SHP77 treated with DMSO at 0.1 percent for 48 hours (cell line): ENCODE measurements at regions not wholly inside any gene's neighbourhood (a gene's known extent, or its start where the extent isn't known, plus 50 kb on each side); places are given as distances from the start of the nearest gene placed in this dataset.

Experiments used
- DNase-seq: peaks from one replicate; lab custom pipeline; 2025; lab: John Stamatoyannopoulos, UW

GRCh38 chr4:85398276-85398675, 76.7 kb upstream of the ARHGAP24 start:
- DNase-seq: no peak

- no peak for DNase-seq
Measured at GRCh38 chr4:85399270-85399669, 75.7 kb upstream of the ARHGAP24 start.

- no peak for DNase-seq
Measured at GRCh38 chr4:85402371-85402770, 72.6 kb upstream of the ARHGAP24 start.

GRCh38 chr4:85406185-85406584, 68.8 kb upstream of the ARHGAP24 start:
- DNase-seq: no peak

GRCh38 chr4:85407546-85407945, 67.4 kb upstream of the ARHGAP24 start:
- no peak for DNase-seq

- no peak for DNase-seq
Measured at GRCh38 chr4:85408301-85408700, 66.6 kb upstream of the ARHGAP24 start.

GRCh38 chr4:85409251-85409650, 65.7 kb upstream of the ARHGAP24 start:
- DNase-seq: no peak

GRCh38 chr4:85411386-85411785, 63.6 kb upstream of the ARHGAP24 start:
- DNase-seq: no peak

GRCh38 chr4:85414972-85415371, 60.0 kb upstream of the ARHGAP24 start:
- DNase-seq: no peak

- DNase-seq: no peak
Measured at GRCh38 chr4:85416094-85416493, 58.9 kb upstream of the ARHGAP24 start.

GRCh38 chr4:85419103-85419502, 55.8 kb upstream of the ARHGAP24 start:
- DNase-seq: no peak

- DNase-seq: no peak
Measured at GRCh38 chr4:85420831-85421230, 54.1 kb upstream of the ARHGAP24 start.

GRCh38 chr4:85423431-85423830, 51.5 kb upstream of the ARHGAP24 start:
- no peak for DNase-seq
